Stimulated activated CD4-positive, alpha-beta T cell treated with anti-CD3 and anti-CD28 coated beads, TNF-alpha, amount 100 ng/mL, for 4 hours (primary cell): ENCODE measurements at regions not wholly inside any gene's neighbourhood (a gene's known extent, or its start where the extent isn't known, plus 50 kb on each side); places are given as distances from the start of the nearest gene placed in this dataset.

Experiments used
- DNase-seq, 3 experiments: peaks; one replicate each; pipeline ENCODE4 v3.0.0-alpha.2; 2020; ENCODE audit warnings: low read depth in 3 of 3

DNA sequence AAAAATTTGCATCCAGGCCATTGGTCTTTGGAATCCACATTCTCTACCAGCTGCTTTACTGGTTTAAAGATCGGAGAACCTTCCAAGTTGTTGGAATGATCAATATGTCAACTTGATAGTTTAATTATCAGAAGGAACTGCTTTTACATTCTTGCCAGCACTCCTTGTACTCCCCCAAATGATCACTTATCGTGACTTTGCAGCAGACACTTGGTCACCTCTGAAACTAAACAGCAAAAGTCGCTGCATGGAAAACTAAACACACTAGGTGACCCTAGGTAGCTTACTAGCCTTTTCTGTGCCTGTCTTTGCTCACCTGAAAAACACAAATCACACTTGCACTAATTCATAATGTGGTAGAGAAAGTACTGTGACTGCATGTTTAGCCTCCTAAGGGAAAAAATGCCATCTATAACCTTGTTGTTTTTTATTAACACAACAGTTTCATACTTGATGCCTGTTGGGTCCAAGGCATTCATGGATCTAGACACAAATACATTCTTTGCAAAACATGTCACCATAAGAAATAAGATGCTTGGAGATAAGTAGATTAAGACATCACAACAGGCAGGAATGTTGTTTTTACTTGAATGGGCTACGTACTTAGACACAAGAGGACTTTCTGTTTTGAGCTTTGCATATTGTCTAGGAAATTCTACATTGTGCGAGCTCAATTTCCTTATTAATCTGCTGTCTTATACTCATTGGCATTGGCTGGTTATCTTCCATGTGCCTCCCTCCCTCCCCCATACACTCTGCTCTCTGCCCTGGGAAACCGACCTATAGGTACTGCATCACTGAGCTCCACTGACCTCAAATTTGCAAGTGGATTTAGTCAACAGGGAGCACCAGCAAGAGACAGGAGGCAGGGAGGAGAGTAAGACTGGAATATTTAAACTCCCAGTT is 219.1 kb upstream of the STK17B start:
- DNase-seq: no peak

DNA sequence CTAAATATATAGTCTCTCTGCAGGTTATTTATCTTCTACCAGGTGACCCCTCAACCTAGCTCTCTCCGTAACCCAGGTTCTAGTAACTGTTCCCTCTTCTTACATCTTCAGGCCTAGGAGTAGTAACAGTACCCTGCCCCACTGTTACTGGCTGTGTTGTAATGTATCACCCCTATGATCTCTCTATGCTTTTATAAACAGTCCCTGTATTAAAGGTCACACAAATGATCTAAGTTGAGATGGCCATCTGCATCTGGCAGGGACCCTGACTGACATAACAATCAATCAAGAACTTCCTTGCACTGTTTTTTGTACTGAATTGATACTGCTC is 219.7 kb upstream of the STK17B start:
- no peak for DNase-seq

DNA sequence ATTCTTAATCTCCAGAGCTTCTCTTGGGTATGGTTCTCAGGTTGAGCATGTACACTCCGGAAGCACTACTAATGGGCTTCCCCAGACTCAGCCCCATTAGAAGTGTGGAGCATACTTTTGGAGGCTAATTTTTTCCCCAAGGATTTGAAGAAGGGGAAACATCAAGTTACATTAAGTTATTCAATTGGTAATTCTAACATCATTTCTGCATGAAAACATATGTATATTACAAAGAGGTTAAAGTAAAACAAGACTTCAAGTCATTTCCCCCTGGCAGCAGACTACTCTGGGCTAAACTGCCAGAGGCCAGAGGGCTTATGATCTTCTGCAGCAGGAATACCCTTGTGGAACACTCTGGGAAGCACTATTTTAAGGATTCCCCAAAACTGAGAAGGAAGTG is 227.7 kb upstream of the STK17B start:
- DNase-seq: no peak

- no peak for DNase-seq
Measured at GRCh38 chr2:196399722-196400691, 228.6 kb upstream of the STK17B start.

GRCh38 chr2:196403471-196403870 is 232.1 kb upstream of the STK17B start:
- DNase-seq: no peak

DNA sequence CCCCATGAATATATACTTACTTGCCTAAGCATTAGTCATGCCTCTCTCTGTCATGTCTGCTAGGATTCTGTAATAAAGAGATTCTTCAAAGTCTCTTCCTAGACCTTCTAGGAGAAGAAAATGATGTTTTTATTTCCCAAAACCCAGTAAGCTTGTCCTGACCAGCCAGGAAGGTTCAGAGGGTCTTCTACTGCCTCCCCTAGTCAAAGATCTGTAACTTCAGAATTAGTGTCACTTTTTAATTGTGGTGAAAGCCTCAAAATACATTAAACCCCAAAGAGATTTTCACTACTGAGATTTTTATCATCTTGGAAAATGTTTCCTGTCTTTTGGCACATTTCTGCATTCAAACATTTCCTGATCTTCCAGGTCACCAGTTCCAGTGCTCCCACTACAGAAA is 232.9 kb upstream of the STK17B start:
- DNase-seq: no peak

DNA sequence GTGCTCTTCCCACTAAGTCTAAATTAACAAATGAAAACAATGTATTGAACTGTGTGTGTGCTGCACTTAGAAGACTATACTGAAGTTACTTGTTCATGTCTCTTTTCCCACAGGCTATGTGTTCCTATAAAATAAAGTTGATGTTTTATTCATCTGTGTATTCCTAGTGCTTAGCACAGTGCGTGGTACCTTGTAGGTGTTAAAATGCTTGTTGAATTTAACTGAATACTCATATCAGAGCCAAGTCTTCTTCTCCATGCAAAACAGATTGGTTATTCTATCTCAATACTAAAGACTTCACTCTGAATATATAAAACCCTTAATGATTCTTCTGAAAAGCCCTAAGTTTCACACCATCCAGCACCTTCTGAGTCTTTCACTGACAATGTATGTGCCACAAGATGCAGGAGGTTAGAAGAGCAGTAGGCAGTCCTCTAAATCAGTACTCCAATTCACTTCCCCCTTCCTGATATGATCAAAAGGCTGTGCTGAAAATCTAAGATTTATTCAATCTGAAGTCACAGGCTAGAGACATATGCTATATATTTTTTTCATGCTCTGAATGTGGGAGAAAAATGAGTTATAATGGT is 231.7 kb upstream of the CCDC150 start:
- DNase-seq: no peak

DNA sequence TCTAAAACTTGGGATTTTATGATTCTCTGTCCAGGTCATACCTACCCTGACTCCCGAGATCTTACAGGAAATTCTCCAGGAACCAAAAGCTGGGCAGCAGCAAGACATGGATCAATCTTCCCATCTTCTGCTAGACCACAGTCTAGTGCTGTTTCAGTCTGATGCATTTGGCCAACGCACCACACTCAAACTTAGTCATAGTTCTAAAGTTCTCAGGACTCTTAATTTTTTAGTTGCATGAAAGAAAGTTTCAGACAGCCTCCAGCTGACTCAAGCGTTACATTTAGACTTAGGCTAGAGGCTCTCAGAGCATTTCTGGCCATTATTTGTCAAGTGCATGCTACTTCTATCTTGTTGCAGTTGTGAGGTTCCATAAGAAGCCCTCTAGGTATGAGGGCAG is 230.1 kb upstream of the CCDC150 start:
- DNase-seq: no peak

- DNase-seq: no peak
Measured at GRCh38 chr2:196410008-196410407, 229.5 kb upstream of the CCDC150 start.

DNA sequence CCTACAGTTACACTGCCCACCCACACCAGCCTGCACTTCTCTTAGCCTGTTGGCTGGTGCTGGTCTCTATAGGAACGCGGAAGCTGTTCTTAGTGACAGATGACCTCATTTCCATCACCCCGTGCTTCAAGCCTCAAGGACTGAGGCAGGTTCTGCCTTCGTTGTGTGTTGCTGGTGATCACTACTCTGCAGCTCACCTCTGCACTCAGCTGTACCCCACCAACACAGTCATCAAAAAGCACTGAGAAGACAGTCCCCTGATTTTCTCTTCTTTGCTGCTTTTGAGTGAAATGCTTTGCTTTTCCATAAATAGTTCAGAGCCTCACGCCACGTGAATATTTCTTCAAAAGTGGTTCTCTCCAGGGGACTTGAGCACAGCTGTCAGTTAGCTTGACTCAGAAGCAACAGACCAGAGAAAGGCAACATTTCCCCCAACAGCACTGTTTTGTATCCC is 225.7 kb upstream of the CCDC150 start:
- no peak for DNase-seq

DNA sequence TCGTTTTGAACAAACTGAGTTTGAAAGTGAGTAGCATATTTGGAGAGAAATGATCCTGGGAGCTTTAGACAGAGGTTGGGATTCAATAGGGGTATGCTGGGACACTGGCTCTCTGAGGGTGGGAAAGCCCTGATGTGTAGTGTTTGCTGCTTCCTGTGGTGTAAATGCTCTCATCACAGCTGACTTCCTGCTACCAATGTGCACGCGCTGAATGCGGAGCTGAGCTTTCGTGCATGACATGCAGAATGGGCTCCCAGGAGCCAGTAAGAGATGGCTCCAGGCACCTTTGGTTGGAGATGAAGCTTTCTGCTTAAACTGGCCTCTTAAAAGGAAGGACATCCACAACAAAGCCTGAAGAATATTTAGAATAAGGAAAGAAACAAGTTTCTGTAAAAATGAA is 224.1 kb upstream of the CCDC150 start:
- DNase-seq: no peak

DNA sequence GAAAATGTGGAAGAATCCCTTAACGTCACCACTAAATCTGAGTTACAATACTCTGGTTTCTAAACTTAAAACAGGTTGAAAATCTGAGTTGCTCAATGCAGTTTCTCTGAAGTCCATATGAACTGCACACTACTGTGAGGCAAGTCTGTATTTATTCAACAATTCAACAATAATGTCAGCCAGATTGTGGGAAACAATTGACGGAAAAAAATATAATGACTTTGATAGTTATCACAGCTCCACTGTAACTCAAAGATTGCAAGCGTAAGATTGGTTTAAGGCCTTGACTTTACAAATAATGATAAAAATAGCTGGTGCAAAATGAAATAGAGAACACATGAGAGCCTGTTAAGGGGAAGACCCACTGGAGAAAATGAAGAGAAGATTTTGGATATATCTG is 219.4 kb upstream of the CCDC150 start:
- no peak for DNase-seq

DNA sequence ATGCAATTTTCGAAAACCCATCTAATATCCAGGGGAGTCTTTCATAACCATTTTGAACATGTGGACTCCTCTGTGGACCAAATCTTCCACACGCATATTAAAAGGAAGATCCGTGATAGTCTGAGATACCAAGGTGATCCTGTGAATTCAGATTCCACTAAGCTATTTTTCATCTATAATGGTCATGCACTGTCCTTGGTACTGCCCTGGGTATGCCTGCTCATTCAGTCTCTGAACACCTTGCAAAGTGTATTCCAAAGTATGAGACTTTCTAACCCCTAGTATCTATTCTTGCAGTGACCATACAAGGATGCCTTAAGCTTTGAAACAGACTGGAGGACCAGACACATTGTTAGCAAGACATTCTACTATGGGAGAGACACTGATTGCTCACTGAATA is 217.6 kb upstream of the CCDC150 start:
- DNase-seq: no peak

- no peak for DNase-seq
Measured at GRCh38 chr2:196422361-196422760, 217.2 kb upstream of the CCDC150 start.

DNA sequence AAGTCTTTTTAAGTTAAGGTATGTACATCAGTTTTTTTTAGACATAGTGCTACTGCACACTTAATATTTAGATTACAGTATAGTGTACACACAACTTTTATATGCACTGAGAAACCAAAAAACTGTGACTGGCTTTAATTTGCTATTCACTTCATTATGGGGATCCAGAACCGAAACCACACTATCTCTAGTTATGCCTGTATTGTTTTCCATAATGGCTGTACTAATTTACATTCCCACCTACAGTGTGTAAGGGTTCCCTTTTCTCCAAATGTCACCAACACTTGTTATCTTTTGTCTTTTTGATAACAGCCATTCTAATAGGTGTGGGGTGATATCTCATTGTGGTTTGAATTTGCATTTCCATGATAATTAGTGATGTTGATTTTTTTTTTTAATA is 213.4 kb upstream of the CCDC150 start:
- no peak for DNase-seq

DNA sequence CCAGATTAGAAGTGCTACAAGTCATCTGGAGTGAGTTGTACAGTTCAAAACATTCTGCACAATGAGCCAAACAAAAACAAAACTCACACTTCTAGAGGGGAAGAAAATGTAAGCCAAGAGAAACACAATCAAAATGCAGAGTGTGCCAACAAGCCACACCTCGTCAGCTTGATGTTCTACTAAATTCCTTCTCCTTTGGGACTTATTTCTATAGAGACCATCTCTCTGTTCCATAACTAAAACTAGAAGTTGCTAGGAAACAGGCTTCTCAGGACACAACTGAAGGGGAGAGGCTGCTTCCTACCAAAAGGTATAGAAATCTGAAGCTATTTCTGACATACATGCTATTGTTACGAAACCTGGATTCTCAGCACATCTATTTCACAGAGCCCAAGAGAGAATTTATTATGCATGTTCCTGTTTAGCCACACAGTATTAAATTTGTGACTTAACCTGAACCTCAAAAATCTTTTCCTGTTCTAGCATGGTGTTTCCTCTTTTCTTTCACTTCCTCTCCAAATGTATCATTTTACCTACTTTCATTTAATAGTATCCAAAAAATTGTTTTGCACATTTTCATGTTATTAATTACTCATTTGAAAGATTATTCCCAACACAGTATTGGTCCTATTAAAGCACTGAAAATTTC is 211.4 kb upstream of the CCDC150 start:
- no peak for DNase-seq

DNA sequence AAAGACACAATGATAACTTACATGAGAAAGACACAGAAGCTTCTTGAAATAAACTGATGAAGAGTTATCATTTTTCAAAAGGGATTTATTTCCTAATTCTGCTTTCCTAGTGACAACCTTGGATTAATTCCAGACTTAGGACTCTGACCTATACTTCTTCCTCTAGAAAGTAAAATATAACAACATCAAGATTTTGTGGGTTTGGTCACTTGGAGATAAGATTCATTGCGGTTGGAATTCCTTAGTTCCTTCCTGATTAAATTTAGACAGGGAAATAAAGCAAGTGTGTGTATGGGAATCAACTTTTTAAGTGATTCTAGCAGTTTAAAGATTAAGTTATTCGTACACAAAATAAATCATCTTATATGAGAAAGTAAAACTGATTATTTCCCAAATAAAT is 208.4 kb upstream of the CCDC150 start:
- no peak for DNase-seq

DNA sequence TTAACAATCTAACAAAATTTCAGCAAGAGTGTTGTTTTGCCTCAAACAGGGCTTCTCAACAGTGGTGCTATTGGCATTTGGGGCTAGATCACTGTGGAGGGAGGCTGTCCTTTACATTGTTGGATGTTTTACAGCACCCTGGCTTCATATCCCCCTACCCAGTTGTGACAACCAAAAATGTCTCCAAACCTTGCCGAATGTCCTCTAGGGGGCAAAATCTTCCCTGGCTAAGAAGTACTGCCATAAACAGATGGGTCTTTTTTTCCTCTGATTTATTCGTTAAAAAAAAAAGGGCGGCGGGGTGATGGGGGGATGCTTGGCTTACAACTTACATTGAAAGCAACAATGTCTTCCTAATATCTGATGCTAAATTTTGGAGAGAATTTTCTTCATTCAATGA is 207.6 kb upstream of the CCDC150 start:
- no peak for DNase-seq

- DNase-seq: no peak
Measured at GRCh38 chr2:196433116-196433515, 206.4 kb upstream of the CCDC150 start.

GRCh38 chr2:196434217-196434616 is 205.3 kb upstream of the CCDC150 start:
- DNase-seq: no peak

GRCh38 chr2:196435189-196435588 is 204.3 kb upstream of the CCDC150 start:
- no peak for DNase-seq

- no peak for DNase-seq
Measured at GRCh38 chr2:196437626-196438025, 201.9 kb upstream of the CCDC150 start.
